HepG2 (cell line): ENCODE measurements at regions not wholly inside any gene's neighbourhood (a gene's known extent, or its start where the extent isn't known, plus 50 kb on each side); places are given as distances from the start of the nearest gene placed in this dataset.

Source experiments
- ATAD3A ChIP-seq: sonication (generic); formaldehyde crosslinking; IDR thresholded peaks from 2 replicates; pipeline ENCODE4 v1.4.0; 2020; ENCODE audit warnings: missing genetic modification reagents
- GATA4 ChIP-seq: sonication (generic); IDR thresholded peaks from 2 replicates; pipeline ENCODE4 v1.6.1; 2016; ENCODE audit warnings: antibody characterized with exemption, low read depth, borderline replicate concordance
- GATAD1 ChIP-seq: IDR thresholded peaks from 2 replicates; pipeline ENCODE4 v1.6.1; 2016; ENCODE audit warnings: missing genetic modification reagents, missing compliant biosample characterization
- KDM5B ChIP-seq: sonication (generic); formaldehyde crosslinking; IDR thresholded peaks from 2 replicates; pipeline ENCODE4 v1.4.0; 2020; ENCODE audit warnings: missing genetic modification reagents, mild to moderate bottlenecking, borderline replicate concordance
- MAFK ChIP-seq, 2 experiments: IDR thresholded peaks in 1 of 2; conservative IDR thresholded peaks in 1 of 2; 2 replicates each; pipeline ENCODE4 v1.6.1; 2011; ENCODE audit warnings: improper control_type of control experiment in 2 of 2, low read length in 2 of 2
- MEIS2 ChIP-seq: sonication (generic); formaldehyde crosslinking; IDR thresholded peaks from 2 replicates; pipeline ENCODE4 v1.9.0; 2021; ENCODE audit warnings: mild to moderate bottlenecking, missing genetic modification reagents
- MTA1 ChIP-seq: sonication (generic); formaldehyde crosslinking; IDR thresholded peaks from 2 replicates; pipeline ENCODE4 v1.4.0; 2020; ENCODE audit warnings: missing genetic modification reagents, mild to moderate bottlenecking, borderline replicate concordance
- MXD4 ChIP-seq: IDR thresholded peaks from 2 replicates; pipeline ENCODE4 v1.6.1; 2016; ENCODE audit warnings: mild to moderate bottlenecking, missing biosample characterization, missing genetic modification reagents
- NFE2L2 ChIP-seq: fragments of 150-350 bp; IDR thresholded peaks from 2 replicates; pipeline ENCODE4 v1.6.1; 2014; ENCODE audit warnings: low read length
- POGZ ChIP-seq: sonication (generic); formaldehyde crosslinking; IDR thresholded peaks from 2 replicates; pipeline ENCODE4 v1.4.0; 2020; ENCODE audit warnings: mild to moderate bottlenecking, missing genetic modification reagents
- SAP130 ChIP-seq: IDR thresholded peaks from 2 replicates; pipeline ENCODE4 v1.6.1; 2016; ENCODE audit warnings: low read depth
- ZC3H13 ChIP-seq: sonication (generic); formaldehyde crosslinking; IDR thresholded peaks from 2 replicates; pipeline ENCODE4 v1.8.1; 2023; ENCODE audit warnings: mild to moderate bottlenecking, missing genetic modification reagents, moderate library complexity
- ZNF354B ChIP-seq: sonication (generic); formaldehyde crosslinking; IDR thresholded peaks from 2 replicates; pipeline ENCODE4 v1.8.0; 2022; ENCODE audit warnings: mild to moderate bottlenecking, missing genetic modification reagents
- ZNF577 ChIP-seq: sonication (generic); formaldehyde crosslinking; IDR thresholded peaks from 2 replicates; pipeline ENCODE4 v1.4.0; 2020; ENCODE audit warnings: mild to moderate bottlenecking, low read depth, missing genetic modification reagents, borderline replicate concordance
- ZNF770 ChIP-seq: sonication (generic); formaldehyde crosslinking; IDR thresholded peaks from 2 replicates; pipeline ENCODE4 v1.5.0; 2020; ENCODE audit warnings: mild to moderate bottlenecking, missing genetic modification reagents
- TF ChIP-seq, protein P1 (sequence below): sonication (generic); formaldehyde crosslinking; IDR thresholded peaks from 2 replicates; pipeline ENCODE4 v1.9.0; 2021; ENCODE audit warnings: mild to moderate bottlenecking, missing genetic modification reagents
- TF ChIP-seq, protein P2 (sequence below), 2 experiments: sonication (generic) in 1 of 2; formaldehyde crosslinking in 1 of 2; IDR thresholded peaks; 2 replicates each; pipeline versions ENCODE4 v1.4.0 to v1.6.1; 2016 to 2020; ENCODE audit warnings: borderline replicate concordance in 1 of 2, low read depth in 1 of 2, mild to moderate bottlenecking in 1 of 2, missing genetic modification reagents in 1 of 2

DNA sequence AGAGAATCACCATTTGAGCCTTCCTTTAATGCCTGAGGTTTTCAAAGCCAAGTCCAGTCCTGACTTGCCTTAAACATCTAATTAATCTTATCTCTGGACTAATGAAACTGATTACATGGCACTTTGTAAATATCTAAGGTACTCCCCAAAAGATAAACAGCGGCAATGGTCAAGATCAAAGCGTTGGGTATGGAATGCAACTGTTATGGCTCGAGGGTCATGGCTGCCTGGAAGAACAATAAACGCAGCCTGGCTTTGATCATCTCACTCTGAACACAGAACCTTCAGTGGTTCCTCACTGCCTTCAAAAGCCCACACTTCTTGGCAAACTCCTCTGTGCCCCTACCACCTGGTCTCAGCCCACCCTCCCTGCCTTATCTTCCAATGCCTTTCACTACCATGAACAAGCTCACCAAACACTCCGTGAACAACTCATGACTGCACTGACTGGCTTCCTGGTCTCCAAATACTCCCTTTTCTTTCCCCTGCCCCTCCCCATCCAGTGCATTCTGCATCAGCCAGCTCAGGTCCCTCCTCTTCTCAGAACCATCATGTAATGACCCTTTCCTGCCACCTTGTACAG lies 150.2 kb upstream of the NFE2L3 start (continued):
- no peak for TF ChIP-seq KDM5B (CRISPR knock-in tag)
- no peak for TF ChIP-seq ZNF354B (CRISPR knock-in tag)
- TF ChIP-seq NFE2L2: no peak
- TF ChIP-seq MEIS2: no peak
- TF ChIP-seq, protein P1, sequence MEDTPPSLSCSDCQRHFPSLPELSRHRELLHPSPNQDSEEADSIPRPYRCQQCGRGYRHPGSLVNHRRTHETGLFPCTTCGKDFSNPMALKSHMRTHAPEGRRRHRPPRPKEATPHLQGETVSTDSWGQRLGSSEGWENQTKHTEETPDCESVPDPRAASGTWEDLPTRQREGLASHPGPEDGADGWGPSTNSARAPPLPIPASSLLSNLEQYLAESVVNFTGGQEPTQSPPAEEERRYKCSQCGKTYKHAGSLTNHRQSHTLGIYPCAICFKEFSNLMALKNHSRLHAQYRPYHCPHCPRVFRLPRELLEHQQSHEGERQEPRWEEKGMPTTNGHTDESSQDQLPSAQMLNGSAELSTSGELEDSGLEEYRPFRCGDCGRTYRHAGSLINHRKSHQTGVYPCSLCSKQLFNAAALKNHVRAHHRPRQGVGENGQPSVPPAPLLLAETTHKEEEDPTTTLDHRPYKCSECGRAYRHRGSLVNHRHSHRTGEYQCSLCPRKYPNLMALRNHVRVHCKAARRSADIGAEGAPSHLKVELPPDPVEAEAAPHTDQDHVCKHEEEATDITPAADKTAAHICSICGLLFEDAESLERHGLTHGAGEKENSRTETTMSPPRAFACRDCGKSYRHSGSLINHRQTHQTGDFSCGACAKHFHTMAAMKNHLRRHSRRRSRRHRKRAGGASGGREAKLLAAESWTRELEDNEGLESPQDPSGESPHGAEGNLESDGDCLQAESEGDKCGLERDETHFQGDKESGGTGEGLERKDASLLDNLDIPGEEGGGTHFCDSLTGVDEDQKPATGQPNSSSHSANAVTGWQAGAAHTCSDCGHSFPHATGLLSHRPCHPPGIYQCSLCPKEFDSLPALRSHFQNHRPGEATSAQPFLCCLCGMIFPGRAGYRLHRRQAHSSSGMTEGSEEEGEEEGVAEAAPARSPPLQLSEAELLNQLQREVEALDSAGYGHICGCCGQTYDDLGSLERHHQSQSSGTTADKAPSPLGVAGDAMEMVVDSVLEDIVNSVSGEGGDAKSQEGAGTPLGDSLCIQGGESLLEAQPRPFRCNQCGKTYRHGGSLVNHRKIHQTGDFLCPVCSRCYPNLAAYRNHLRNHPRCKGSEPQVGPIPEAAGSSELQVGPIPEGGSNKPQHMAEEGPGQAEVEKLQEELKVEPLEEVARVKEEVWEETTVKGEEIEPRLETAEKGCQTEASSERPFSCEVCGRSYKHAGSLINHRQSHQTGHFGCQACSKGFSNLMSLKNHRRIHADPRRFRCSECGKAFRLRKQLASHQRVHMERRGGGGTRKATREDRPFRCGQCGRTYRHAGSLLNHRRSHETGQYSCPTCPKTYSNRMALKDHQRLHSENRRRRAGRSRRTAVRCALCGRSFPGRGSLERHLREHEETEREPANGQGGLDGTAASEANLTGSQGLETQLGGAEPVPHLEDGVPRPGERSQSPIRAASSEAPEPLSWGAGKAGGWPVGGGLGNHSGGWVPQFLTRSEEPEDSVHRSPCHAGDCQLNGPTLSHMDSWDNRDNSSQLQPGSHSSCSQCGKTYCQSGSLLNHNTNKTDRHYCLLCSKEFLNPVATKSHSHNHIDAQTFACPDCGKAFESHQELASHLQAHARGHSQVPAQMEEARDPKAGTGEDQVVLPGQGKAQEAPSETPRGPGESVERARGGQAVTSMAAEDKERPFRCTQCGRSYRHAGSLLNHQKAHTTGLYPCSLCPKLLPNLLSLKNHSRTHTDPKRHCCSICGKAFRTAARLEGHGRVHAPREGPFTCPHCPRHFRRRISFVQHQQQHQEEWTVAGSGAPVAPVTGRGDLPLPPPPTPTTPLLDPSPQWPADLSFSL (CRISPR knock-in tag): no peak
- TF ChIP-seq SAP130 (CRISPR knock-in tag): peak; percentile 40; the same call in 1 of the 2 replicates
- TF ChIP-seq GATAD1 (CRISPR knock-in tag): no peak
- no peak for TF ChIP-seq MXD4
- 0 out of 2 replicates have a peak, but pooled peaks have one; percentile 41 for TF ChIP-seq POGZ (CRISPR knock-in tag)
- no peak for TF ChIP-seq ZC3H13 (CRISPR knock-in tag)
- TF ChIP-seq GATA4: peak; percentile 91
- TF ChIP-seq MAFK (conservative IDR thresholded peaks at IDR 0.05 in 1 of 2, IDR thresholded peaks at IDR 0.05 in 1 of 2; ENCODE audit: low read length in 2 of 2): peak; percentile 67 to 76
- no peak for TF ChIP-seq MTA1 (CRISPR knock-in tag)
- TF ChIP-seq ZNF577 (CRISPR knock-in tag): no peak
- TF ChIP-seq, protein P2, sequence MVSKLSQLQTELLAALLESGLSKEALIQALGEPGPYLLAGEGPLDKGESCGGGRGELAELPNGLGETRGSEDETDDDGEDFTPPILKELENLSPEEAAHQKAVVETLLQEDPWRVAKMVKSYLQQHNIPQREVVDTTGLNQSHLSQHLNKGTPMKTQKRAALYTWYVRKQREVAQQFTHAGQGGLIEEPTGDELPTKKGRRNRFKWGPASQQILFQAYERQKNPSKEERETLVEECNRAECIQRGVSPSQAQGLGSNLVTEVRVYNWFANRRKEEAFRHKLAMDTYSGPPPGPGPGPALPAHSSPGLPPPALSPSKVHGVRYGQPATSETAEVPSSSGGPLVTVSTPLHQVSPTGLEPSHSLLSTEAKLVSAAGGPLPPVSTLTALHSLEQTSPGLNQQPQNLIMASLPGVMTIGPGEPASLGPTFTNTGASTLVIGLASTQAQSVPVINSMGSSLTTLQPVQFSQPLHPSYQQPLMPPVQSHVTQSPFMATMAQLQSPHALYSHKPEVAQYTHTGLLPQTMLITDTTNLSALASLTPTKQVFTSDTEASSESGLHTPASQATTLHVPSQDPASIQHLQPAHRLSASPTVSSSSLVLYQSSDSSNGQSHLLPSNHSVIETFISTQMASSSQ (IDR thresholded peaks at IDR 0.05; ENCODE audit: low read depth): 0 out of 2 replicates have a peak, but pooled peaks have one; percentile 18
- TF ChIP-seq, protein P2 (CRISPR knock-in tag; IDR thresholded peaks at IDR 0.05; ENCODE audit: borderline replicate concordance): no peak
- TF ChIP-seq ATAD3A (CRISPR knock-in tag): no peak
- TF ChIP-seq ZNF770 (CRISPR knock-in tag): no peak
